ENCODE measurements at regions not wholly inside any gene's neighbourhood (a gene's known extent, or its start where the extent isn't known, plus 50 kb on each side); places are given as distances from the start of the nearest gene placed in this dataset.

- Histone ChIP-seq H3K27me3 (no peaks in the 10 kb centered on the region), H3K4me3 (no peak overlapping the region), H3K4me1 (no peaks in the 10 kb centered on the region), H3K36me3 (no peaks in the 10 kb centered on the region), H3K9me3 (no peaks in the 10 kb centered on the region), H3K27ac (no peak overlapping the region)
- no peak for DNase-seq (ENCODE audit: low spot score in 2 of 2)
- no peak for TF ChIP-seq EP300 (IDR thresholded peaks at IDR 0.05)
- no peak for TF ChIP-seq POLR2A (IDR thresholded peaks at IDR 0.05)
- TF ChIP-seq CTCF (IDR thresholded peaks at IDR 0.05): no peak
- 60 to 66% methylated on average over 1 of the region's 1 CpG for WGBS, 2 donors
Measured at GRCh38 chr6:18062733-18063132, 59.7 kb downstream of the NHLRC1 start.

DNA sequence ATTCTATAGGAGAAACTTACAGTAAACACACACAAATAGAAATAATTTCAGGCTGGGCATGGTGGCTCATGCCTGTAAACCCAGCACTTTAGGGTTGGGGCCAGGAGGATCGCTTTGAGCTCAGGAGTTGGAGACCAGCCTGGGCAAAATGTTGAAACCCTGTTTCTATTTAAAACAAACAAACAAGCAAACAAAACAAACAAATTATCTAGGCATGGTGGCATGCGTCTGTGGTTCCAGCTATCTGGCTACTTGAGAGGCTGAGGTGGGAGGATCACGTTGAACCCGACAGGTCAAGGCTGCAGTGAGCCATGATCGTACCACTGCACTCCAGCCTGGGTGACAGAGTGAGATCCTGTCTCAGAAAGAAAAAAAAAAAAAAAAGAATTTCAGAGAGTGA lies 64.0 kb downstream of the NHLRC1 start:
- Histone ChIP-seq H3K27ac (no peak overlapping the region), H3K27me3 (no peaks in the 10 kb centered on the region), H3K4me3 (no peak overlapping the region), H3K9me3 (no peaks in the 10 kb centered on the region), H3K36me3 (no peaks in the 10 kb centered on the region), H3K4me1 (no peaks in the 10 kb centered on the region)
- WGBS, 2 donors: 84 to 91% methylated on average over 5 of the region's 5 CpGs
- TF ChIP-seq EP300 (IDR thresholded peaks at IDR 0.05) (no peak), CTCF (IDR thresholded peaks at IDR 0.05) (no peak), POLR2A (IDR thresholded peaks at IDR 0.05) (no peak)
- DNase-seq (ENCODE audit: low spot score in 2 of 2): no peak

DNA sequence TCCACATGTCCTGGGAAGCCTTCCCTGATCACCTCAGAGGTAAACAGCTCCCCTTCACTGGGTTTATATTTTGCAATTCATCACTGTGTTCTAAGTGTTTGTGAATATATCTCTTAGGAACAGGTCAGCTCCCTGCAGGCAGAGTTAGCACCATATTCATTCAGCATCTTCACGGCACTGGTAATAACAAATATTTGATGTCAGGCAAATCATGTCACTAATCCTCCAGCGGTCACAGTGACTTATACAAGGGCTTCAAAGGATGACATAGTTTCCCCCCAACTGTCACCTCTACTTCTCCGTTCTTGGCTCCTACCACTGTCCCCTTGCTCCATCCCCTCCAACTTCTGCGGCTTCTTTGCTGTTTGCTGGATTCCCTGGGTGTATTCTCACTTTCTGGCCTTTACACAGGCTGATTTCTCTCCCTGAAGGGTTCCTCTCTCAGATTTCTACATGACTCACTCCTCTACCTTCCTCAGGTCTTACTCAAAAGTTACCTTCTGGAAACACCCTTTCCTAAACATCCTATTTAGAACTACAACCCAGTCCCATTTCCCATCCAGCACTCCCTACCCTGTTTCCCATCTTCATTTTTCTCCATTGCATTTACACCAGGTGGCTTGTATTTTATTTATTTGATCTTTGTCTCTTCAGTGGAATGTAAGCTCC lies 66.6 kb downstream of the NHLRC1 start:
- Histone ChIP-seq H3K9me3 (no peaks in the 10 kb centered on the region), H3K4me3 (no peak overlapping the region), H3K27me3 (no peaks in the 10 kb centered on the region), H3K36me3 (no peaks in the 10 kb centered on the region), H3K4me1 (no peaks in the 10 kb centered on the region), H3K27ac (no peak overlapping the region)
- WGBS, 2 donors: 95% methylated on average over 4 of the region's 4 CpGs
- DNase-seq (ENCODE audit: low spot score in 2 of 2): no peak
- TF ChIP-seq EP300 (IDR thresholded peaks at IDR 0.05) (no peak), CTCF (IDR thresholded peaks at IDR 0.05) (no peak), POLR2A (IDR thresholded peaks at IDR 0.05) (no peak)

DNA sequence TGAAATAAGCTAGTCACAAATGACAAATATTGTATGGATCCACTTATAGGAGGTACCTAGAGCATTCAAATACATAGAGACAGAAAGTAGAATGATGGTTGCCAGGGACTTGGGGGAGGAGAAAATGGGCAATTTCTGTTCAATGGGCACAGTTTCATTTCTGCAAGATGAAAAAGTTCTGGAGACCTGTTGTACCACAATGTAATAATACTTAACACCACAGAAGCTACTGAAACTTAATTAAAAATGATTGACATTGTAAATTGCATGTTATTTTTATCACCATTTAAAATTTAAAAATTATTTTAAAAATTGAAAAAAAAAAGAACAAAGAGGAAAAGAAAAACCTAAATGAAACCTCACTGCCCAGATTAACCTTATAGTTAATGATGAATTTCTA lies 67.4 kb downstream of the NHLRC1 start:
- no peak for DNase-seq (ENCODE audit: low spot score in 2 of 2)
- H3K4me3 ChIP-seq: no peak overlapping the region
- H3K36me3 ChIP-seq: no peaks in the 10 kb centered on the region
- H3K27ac ChIP-seq: no peak overlapping the region
- no peaks in the 10 kb centered on the region for H3K27me3 ChIP-seq
- no peaks in the 10 kb centered on the region for H3K4me1 ChIP-seq
- no peaks in the 10 kb centered on the region for H3K9me3 ChIP-seq
- no peak for TF ChIP-seq POLR2A (IDR thresholded peaks at IDR 0.05)
- no peak for TF ChIP-seq EP300 (IDR thresholded peaks at IDR 0.05)
- TF ChIP-seq CTCF (IDR thresholded peaks at IDR 0.05): no peak

- WGBS, 2 donors: 67 to 71% methylated on average over 6 of the region's 6 CpGs
- TF ChIP-seq CTCF (IDR thresholded peaks at IDR 0.05) (no peak), POLR2A (IDR thresholded peaks at IDR 0.05) (no peak), EP300 (IDR thresholded peaks at IDR 0.05) (no peak)
- H3K27me3 ChIP-seq: no peaks in the 10 kb centered on the region
- DNase-seq (ENCODE audit: low spot score in 2 of 2): no peak
- no peaks in the 10 kb centered on the region for H3K36me3 ChIP-seq
- peak overlapping the region in 2 of 4 donors; percentile 10 to 36 for H3K27ac ChIP-seq
- H3K4me3 ChIP-seq: no peak overlapping the region
- H3K9me3 ChIP-seq: no peaks in the 10 kb centered on the region
- no peaks in the 10 kb centered on the region for H3K4me1 ChIP-seq
Measured at GRCh38 chr6:18053555-18054445, 66.4 kb upstream of the KIF13A start.

Measured in tibial nerve (tissue), 4 donors.